Upper lobe of left lung (tissue), 6 donors: ENCODE measurements at regions not wholly inside any gene's neighbourhood (a gene's known extent, or its start where the extent isn't known, plus 50 kb on each side); places are given as distances from the start of the nearest gene placed in this dataset.
"Not testable (repeated sequence)": the region's sequence is repeated elsewhere in the genome, so short reads cannot be mapped to it uniquely, and the experiment has no call there.

ENCODE experiments used
- ATAC-seq, 2 donors: fragments of 200-7000 bp; cut with Tn5 transposase; one replicate each; pipeline ENCODE4 v1.9.1; 2022; ENCODE audit warnings: mild to moderate bottlenecking in 2 of 2, moderate library complexity in 2 of 2; ENCODE audit not compliant: low FRiP score in 2 of 2
- DNase-seq, 2 donors: peaks; one replicate each; pipeline ENCODE4 v3.0.0-alpha.2; 2019 to 2020
- H3K27ac ChIP-seq, 4 donors: fragments of 200-600 bp; sonication (generic); one replicate each; pipeline ENCODE4 v1.5.1; 2016 to 2019
- H3K27me3 ChIP-seq, 4 donors: fragments of 200-600 bp; sonication (generic); one replicate each; pipeline ENCODE4 v1.5.1; 2017 to 2019
- H3K36me3 ChIP-seq, 4 donors: fragments of 200-600 bp; sonication (generic); one replicate each; pipeline ENCODE4 v1.5.1; 2016 to 2019
- H3K4me1 ChIP-seq, 4 donors: fragments of 200-600 bp; sonication (generic); one replicate each; pipeline ENCODE4 v1.5.1; 2018 to 2019
- H3K4me3 ChIP-seq, 4 donors: fragments of 200-600 bp; sonication (generic); one replicate each; pipeline ENCODE4 v1.5.1; 2017 to 2019; ENCODE audit warnings: mild to moderate bottlenecking in 2 of 4, moderate library complexity in 1 of 4
- H3K9me3 ChIP-seq, 4 donors: fragments of 200-600 bp; sonication (generic); one replicate each; pipeline ENCODE4 v1.5.1; 2018 to 2019
- WGBS, 2 donors: methylation state at CpG; one replicate each; pipeline ENCODE4 v1.1.5; 2017 to 2018; 5-methylcytosine and 5-hydroxymethylcytosine counted together
- donor health status: DM: no; HTN: no; CAD: no; lungs with moderate emphysema.
- donor health status: DM: no; HTN: yes; CAD: no; lungs with severe emphysema.

GRCh38 chr4:131727418-131727817 lies 1421.7 kb upstream of the PCDH10 start:
- 81 to 98% methylated on average over 21 to 23 of the region's 40 CpGs for WGBS, 2 donors
- H3K27me3 ChIP-seq, H3K36me3 ChIP-seq, H3K4me1 ChIP-seq, ATAC-seq, H3K27ac ChIP-seq, H3K9me3 ChIP-seq, H3K4me3 ChIP-seq: not testable (repeated sequence)
- peak in 1 of 2 donors; percentile 74 for DNase-seq

DNA sequence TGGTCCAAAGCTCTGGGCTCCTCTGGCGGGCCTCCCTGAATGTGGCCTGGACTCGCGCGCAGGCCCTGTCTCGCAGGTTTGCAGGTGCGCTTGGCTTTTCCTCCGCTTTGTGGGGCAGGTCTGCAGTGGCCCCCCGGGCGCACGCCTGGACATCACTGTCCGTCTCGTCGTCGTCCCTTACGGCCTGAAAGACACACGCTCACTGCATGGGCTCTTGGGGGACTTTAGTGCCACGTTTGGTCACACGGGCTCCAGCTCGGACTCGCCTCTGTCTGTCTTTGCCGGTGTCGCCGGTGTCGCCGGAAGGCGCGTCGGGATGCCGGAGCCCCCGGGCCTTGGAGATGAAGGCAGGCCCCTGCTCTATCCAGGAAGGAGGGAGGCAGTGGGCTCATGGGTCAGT lies 1419.9 kb upstream of the PCDH10 start:
- not testable (repeated sequence) for H3K9me3 ChIP-seq, ATAC-seq, H3K27ac ChIP-seq, H3K4me1 ChIP-seq, H3K4me3 ChIP-seq, H3K27me3 ChIP-seq, H3K36me3 ChIP-seq
- 93 to 97% methylated on average over 18 to 19 of the region's 30 CpGs for WGBS, 2 donors
- DNase-seq, result peak in 1 of 2 donors; percentile 55

DNA sequence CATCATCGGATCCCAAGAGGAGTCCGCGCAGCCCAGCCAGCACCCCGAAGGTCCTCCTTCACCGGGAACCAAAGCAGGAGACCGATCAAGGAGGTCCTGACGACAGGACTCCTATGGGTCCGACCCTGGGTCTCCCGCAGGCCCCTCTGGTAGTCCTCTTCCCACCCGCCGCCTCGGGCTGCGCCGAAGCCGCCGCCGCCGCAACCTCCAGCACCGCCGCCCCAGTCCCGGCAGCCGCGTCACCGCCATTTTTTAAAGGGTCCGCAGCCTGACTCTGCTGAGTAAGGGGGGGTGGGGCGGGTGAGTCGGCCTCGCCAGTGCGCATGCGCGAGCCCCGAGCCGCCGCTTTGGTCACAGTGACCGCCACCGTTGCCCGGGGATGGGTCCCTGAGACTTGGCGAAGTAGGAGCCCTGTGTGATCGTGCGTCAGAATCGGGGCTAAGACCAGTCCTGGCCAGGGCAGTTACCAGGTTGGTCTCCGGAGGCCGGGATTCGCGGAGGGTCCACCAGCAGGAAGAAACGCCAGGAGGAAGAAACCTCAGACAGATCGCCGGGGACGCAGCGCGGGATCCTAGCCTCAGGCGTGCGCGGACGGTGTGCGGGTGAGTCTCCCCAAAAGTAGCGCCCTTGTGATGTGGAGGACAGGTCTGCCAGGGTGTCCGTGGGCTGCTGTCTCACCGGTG lies 1419.2 kb upstream of the PCDH10 start:
- H3K36me3 ChIP-seq, H3K27ac ChIP-seq, H3K4me1 ChIP-seq, H3K4me3 ChIP-seq, ATAC-seq, H3K27me3 ChIP-seq, H3K9me3 ChIP-seq: not testable (repeated sequence)
- 96 to 98% methylated on average over 32 to 44 of the region's 59 CpGs for WGBS, 2 donors
- peak in 1 of 2 donors; percentile 76 for DNase-seq

GRCh38 chr4:131730574-131730973 lies 1418.5 kb upstream of the PCDH10 start:
- WGBS, 2 donors, result 98% methylated on average over 20 of the region's 28 CpGs; no CpG with 5 or more reads in 1 of the 2 donors
- H3K27me3 ChIP-seq, H3K9me3 ChIP-seq, H3K4me1 ChIP-seq, H3K36me3 ChIP-seq, H3K27ac ChIP-seq, ATAC-seq, H3K4me3 ChIP-seq: not testable (repeated sequence)
- peak in 1 of 2 donors; percentile 41 for DNase-seq

GRCh38 chr4:131732034-131732630 lies 1417.0 kb upstream of the PCDH10 start:
- H3K36me3 ChIP-seq, ATAC-seq, H3K27ac ChIP-seq, H3K27me3 ChIP-seq, H3K9me3 ChIP-seq, H3K4me1 ChIP-seq, H3K4me3 ChIP-seq: not testable (repeated sequence)
- 99% methylated on average over 15 of the region's 47 CpGs; no CpG with 5 or more reads in 1 of the 2 donors for WGBS, 2 donors
- DNase-seq, result peak in 1 of 2 donors; percentile 81

DNA sequence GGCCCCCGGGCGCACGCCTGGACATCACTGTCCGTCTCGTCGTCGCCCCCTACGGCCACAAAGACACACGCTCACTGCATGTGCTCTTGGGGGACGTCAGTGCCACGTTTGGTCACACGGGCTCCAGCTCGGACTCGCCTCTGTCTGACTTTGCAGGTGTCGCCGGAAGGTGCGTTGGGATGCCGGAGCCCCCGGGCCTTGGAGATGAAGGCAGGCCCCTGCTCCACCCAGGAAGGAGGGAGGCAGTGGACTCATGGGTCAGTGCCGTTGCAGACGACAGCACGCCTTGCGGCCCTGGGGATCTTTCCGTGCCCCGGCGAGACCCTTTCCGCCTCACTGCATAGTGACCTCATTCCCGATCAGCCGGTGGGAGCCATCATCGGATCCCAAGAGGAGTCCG lies 1414.8 kb upstream of the PCDH10 start:
- 91 to 99% methylated on average over 9 to 10 of the region's 31 CpGs for WGBS, 2 donors
- ATAC-seq, H3K27me3 ChIP-seq, H3K27ac ChIP-seq, H3K9me3 ChIP-seq, H3K4me3 ChIP-seq, H3K4me1 ChIP-seq, H3K36me3 ChIP-seq: not testable (repeated sequence)
- peak in 1 of 2 donors; percentile 27 for DNase-seq

GRCh38 chr4:131734851-131735385 lies 1414.2 kb upstream of the PCDH10 start:
- H3K4me3 ChIP-seq, H3K27ac ChIP-seq, H3K4me1 ChIP-seq, ATAC-seq, H3K27me3 ChIP-seq, H3K9me3 ChIP-seq, H3K36me3 ChIP-seq: not testable (repeated sequence)
- peak in 1 of 2 donors; percentile 90 for DNase-seq
- 93 to 97% methylated on average over 10 to 15 of the region's 51 CpGs for WGBS, 2 donors

- 95% methylated on average over 6 of the region's 26 CpGs; no CpG with 5 or more reads in 1 of the 2 donors for WGBS, 2 donors
These were observed 1410.1 kb upstream of the PCDH10 start for GRCh38 chr4:131738991-131739390.

GRCh38 chr4:131741836-131742235 lies 1407.3 kb upstream of the PCDH10 start:
- peak in 1 of 2 donors; percentile 41 for DNase-seq
- not testable (repeated sequence) for ATAC-seq, H3K4me1 ChIP-seq, H3K27me3 ChIP-seq, H3K9me3 ChIP-seq, H3K27ac ChIP-seq, H3K4me3 ChIP-seq, H3K36me3 ChIP-seq
- no CpG with 5 or more reads among the region's 27 CpGs for WGBS, 2 donors

More at GRCh38 chr4:131738991-131739390, 1410.1 kb upstream of the PCDH10 start:
- H3K9me3 ChIP-seq, H3K27ac ChIP-seq, ATAC-seq, H3K27me3 ChIP-seq, H3K4me3 ChIP-seq, H3K36me3 ChIP-seq, H3K4me1 ChIP-seq, DNase-seq: not testable (repeated sequence)

DNA sequence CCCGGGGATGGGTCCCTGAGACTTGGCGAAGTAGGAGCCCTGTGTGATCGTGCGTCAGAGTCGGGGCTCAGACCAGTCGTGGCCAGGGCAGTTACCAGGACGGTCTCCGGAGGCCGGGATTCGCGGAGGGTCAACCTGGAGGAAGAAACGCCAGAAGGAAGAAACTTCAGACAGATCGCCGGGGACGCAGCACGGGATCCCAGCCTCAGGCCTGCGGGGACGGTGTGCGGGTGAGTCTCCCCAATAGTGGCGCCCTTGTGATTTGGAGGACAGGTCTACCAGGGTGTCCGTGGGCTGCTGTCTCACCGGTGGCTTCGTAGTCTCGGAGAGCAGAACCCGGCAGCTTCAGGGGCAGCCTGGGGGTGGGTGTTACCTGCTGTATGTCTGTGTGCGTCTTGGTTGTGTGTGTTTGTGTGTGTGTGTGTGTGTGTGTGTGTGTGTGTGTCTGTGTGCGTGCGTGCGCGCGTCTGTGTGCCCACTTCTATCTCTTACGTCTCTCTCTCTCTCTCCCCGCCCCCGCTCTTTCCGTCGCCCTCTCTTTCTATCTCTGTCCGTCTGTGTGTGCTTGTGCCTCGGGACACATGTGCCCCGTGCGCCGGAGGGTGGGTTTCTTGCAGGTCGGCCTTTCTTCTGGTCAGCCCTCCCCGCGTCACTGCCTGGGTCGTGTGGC lies 1406.4 kb upstream of the PCDH10 start:
- H3K4me1 ChIP-seq, H3K4me3 ChIP-seq, H3K27me3 ChIP-seq, ATAC-seq, H3K36me3 ChIP-seq, H3K27ac ChIP-seq, H3K9me3 ChIP-seq: not testable (repeated sequence)
- WGBS, 2 donors, result 91 to 94% methylated on average over 18 to 39 of the region's 45 CpGs
- DNase-seq, result peak in 1 of 2 donors; percentile 89

DNA sequence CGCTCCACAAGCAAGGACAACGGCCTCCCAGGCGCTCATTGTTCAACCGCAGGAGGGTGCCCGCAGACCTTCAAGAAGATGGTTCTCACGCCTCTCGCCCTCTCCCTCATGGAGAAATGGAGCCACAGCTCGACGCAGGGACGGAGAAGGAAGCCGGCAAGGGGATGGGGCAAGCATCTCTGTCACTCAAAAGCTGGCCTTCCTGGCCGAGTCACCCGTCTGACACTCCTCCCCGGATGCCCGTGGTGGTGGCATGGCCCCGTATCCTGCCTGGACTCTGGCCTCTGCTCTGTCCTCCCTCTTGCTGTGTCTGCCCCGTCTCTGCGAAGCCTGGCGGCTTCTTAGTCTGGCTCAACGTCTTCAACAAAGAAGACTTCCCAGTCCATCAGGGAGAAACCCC lies 1405.7 kb upstream of the PCDH10 start:
- 86% methylated on average over 11 of the region's 20 CpGs; no CpG with 5 or more reads in 1 of the 2 donors for WGBS, 2 donors
- H3K36me3 ChIP-seq, H3K27me3 ChIP-seq, ATAC-seq, H3K4me1 ChIP-seq, H3K27ac ChIP-seq, H3K4me3 ChIP-seq, H3K9me3 ChIP-seq: not testable (repeated sequence)
- peak in 1 of 2 donors; percentile 71 for DNase-seq

GRCh38 chr4:131747203-131747602 lies 1401.9 kb upstream of the PCDH10 start:
- peak in 1 of 2 donors; percentile 82 for DNase-seq
- ATAC-seq, H3K4me1 ChIP-seq, H3K9me3 ChIP-seq, H3K27me3 ChIP-seq, H3K36me3 ChIP-seq, H3K27ac ChIP-seq, H3K4me3 ChIP-seq: not testable (repeated sequence)
- 92 to 98% methylated on average over 12 to 22 of the region's 34 CpGs for WGBS, 2 donors

DNA sequence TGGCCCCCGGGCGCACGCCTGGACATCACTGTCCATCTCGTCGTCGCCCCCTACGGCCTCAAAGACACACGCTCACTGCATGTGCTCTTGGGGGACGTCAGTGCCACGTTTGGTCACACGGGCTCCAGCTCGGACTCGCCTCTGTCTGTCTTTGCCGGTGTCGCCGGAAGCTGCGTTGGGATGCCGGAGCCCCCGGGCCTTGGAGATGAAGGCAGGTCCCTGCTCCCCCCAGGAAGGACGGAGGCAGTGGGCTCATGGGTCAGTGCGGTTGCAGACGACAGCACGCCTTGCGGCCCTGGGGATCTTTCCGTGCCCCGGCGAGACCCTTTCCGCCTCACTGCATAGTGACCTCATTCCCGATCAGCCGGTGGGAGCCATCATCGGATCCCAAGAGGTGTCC lies 1399.9 kb upstream of the PCDH10 start:
- not testable (repeated sequence) for H3K36me3 ChIP-seq, H3K9me3 ChIP-seq, H3K27me3 ChIP-seq, H3K27ac ChIP-seq, ATAC-seq, H3K4me1 ChIP-seq, H3K4me3 ChIP-seq
- peak in 1 of 2 donors; percentile 59 for DNase-seq
- WGBS, 2 donors, result 98% methylated on average over 18 of the region's 31 CpGs; no CpG with 5 or more reads in 1 of the 2 donors
